ENCODE measurements at regions not wholly inside any gene's neighbourhood (a gene's known extent, or its start where the extent isn't known, plus 50 kb on each side); places are given as distances from the start of the nearest gene placed in this dataset.

GRCh38 chrX:125012585-125012984 is 307.1 kb upstream of the TEX13C start:
- TF ChIP-seq CTCF (IDR thresholded peaks at IDR 0.05), result no peak
- TF ChIP-seq POLR2A (IDR thresholded peaks at IDR 0.05), result no peak

Data from right lobe of liver (tissue), 4 donors.